Effector CD4-positive, alpha-beta T cell (primary cell): ENCODE measurements at regions not wholly inside any gene's neighbourhood (a gene's known extent, or its start where the extent isn't known, plus 50 kb on each side); places are given as distances from the start of the nearest gene placed in this dataset.

ENCODE experiments used
- DNase-seq: peaks from one replicate; pipeline ENCODE4 v3.0.0-alpha.2; 2020

DNA sequence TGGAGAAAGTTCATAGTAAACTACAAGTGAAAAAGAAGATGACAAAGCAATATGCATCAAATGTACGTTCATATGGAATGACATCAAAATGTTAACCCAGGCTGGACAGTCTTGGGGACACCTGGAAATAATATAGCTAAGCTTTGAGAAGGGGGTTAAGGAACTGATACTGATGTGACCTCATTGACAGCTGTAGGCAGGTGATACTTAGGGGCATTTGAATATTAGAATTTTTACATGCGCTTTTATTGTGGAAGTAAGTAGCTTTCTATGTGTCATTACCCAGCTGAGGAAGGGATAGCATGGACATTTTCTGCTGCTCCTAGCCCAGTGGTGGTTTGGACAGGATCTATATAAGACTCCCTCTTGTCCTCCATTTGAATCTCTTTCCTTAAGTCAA is 299.7 kb downstream of the CWC27 start:
- no peak for DNase-seq

DNA sequence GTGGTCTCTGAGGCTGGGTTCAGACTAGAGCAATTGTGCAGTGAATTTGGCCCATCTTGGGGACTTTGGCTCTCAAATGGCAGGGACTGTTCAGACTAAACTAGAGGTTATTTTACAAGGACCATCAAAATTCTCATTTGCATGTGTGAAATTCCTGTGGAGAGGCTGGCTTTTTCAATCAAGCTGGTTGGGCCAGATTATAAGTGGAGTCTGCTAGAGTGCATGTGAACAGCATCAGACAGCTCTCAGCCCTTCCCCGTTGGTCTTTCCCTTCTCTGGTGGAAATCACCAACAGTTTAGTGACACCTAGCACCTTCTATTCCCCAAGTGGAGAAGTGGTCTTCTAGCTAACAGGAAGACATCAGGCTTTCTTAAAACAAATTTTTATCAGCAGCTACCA is 301.3 kb downstream of the CWC27 start:
- DNase-seq = no peak

DNA sequence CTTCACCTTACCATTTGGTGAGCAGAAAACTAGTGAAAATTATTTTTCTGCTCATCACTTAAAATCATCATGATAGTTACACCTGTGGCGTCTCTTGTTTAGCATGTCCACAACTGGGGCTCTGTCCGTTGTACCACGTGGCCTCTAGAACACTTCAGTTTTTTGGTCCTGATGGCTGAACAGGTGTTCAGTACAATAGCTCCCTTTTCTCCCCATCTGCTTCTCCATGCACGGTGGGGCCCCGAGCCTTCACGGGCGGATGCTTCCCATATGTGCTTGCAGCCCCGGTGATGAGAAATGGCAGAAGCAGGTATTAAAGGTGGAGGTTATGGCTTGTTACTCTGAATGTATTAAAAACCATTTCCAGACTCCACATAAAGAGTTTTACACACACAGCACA is 304.1 kb downstream of the CWC27 start:
- DNase-seq = no peak

DNA sequence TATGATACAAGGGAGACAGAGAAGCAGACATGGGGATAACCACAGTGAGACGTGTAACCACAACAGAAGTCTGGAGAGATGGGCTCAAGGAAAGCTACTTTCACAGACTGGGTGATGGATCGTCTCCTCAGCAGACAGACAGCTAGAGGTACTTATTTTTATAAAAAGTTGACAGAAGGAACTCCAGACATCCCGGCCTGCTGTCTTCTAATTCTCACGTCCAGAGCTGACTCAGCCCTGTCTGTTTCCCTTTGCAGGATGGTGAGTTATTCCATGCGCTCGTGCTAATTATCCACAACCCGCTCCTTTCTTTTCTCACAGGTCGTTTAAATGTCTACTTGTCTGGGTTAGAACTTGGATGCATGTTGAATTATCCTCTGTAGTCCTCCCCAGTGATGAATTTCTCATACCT is 304.5 kb downstream of the CWC27 start:
- no peak for DNase-seq

DNA sequence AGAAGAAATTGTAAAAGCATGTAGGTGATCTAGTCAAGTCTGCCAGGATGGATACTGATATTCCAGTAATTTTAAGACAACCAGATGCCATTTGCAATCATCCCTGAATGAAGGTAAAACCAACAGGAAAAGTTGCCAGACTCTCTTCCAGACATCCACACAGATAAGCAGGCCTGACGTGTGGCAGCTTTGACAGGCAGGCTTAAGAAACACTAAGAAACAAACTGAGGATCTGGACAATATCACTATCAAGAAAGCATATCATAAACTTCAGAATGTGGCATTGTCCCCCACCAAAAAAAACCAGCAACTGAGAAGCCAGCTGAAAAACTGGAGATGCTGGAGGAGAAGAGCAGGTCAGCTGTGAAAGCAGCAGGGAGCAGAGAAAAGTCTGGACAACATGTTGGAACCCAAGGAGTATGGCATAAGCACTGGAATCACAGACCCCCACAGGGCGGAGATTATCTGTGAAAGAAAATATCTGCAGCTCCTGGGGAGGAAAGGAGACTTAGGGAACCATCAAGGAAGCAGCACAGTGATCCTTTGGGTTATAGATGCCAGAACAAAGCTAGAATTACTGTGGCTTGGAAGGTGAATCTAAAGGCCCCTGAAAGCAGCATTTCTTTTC is 307.0 kb downstream of the CWC27 start:
- DNase-seq = no peak

DNA sequence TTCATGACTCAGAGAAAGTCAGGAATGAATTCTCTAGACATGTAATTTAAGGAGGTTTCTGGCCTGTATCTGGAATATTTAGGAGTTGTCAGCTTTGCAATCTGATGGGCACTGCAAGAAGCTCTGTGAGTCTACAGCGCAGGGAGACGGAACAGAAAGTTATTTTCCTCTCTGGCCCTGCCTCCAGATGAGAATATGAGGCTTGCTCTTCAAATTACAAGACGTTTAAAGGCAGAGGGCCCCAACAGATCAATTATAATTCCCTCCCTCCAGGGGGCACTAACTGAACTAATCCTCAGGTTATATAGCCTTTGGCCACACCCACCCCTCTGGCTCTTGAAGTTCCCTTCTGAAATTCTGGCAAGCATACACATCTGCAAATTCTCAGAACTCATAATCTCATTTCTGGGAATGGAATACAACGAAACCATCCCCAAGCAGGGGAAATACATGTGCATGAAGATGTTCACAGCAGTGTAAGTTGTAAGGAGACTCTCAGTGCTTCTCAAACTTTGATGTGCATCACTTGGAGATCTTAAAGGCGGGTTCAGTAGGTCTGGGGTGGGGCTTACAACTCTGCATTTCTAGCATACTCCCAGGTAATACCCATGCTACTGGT is 307.6 kb downstream of the CWC27 start:
- DNase-seq = peak; percentile 17

DNA sequence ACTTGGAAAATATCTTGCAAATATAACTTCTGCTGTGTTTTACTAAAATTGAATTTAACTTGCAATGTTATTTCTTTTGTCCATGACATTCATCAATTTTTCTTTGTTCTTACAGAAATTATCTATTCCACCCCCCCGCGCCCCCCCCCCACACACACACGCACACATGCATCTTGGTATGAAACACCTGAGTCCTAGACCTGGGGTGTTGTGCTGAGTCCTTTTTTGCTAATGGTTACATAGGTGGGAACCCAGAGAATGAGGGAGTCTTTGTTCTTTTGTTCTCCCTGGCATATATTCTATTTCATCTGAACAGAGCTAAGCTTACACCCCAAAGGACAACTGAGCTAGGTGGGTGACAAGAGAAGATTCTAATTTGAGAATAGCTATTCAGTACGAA is 308.9 kb downstream of the CWC27 start:
- no peak for DNase-seq

DNA sequence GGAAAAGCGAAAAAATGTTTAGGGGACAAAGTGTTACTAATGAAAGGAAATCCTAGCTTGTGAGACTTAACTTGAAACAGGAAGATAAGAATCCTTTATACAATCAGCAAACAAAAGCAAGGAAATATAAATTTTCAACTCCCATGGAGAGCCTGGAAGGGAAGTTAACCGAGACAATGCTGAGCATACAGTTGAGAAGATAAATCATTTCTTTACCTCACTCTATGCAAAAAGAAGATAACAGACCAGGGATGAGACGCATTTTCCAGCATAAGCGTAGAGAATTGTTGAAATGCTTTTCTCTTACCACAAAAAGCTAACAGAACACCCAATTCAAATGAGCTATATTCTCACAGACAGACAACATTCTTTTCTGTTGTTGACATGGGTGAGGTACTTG is 309.6 kb downstream of the CWC27 start:
- DNase-seq = no peak

DNA sequence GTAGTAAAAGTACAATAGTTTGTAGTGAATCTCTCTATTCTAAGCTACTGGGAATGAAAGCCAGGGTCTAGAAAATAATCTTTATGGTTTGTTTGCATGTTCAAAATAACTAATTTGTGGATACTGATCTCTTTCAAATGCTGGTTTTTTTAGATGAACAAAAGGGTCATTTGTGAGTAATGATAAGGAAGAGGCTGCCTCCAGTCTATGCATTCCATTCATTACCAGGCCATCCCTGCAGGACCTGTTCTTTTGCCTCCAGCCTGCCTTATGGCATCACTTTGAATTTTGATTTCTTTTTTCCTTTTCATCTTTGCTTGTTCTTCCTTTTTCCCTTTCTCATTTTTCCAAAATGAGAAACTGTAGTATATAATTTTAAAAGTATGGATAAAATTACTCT is 312.3 kb downstream of the CWC27 start:
- DNase-seq = no peak

DNA sequence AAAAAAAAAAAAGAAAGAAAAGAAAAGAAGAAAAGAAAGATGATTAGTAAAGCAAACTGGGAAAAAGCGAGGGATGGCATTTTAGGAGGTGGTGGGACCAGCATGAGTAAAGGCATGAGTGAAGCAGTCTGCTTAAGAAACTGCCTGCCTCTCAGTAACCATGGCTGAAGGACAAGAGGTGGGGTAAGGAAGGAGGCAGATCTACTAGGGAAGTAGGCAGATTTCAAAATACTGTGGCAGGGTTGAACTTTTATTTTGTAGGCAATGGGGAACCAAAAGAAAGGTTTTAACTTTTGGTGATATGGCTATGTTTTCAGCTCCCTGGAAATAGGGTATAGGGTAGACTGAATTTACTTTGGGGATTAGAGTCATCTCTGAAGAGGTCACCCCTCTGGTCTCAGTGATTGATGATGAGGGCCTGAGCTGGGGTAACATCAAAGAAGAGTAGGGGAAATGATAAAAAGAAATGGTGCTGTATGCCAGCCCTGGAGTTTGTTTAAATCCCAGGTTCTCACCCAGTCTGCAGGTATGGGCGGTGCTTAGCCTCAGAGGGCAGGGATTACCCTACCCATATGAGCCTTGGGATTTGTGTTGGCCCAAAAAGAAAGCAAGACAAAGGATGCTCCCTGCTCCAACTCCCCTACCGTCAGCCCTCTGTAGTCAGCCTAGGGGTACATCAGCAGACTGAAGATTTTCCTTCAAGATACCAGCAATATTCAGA is 316.2 kb downstream of the CWC27 start:
- DNase-seq = no peak

DNA sequence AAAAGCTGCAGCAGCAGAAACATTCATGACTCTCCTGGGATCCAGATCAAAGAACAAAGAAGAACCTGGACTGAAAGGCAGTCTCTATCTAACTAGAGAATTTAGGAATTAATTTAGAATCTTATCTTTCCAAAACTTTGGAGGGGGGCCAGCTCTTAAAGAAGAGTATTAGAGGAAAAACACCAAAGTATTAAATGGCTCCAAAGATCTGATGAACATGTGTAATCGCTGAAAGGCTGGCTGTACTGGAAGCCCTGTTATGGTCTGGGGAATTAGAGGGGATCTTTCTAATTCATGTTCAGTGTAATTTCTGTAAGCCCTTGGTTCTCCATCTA is 316.8 kb downstream of the CWC27 start:
- no peak for DNase-seq

DNA sequence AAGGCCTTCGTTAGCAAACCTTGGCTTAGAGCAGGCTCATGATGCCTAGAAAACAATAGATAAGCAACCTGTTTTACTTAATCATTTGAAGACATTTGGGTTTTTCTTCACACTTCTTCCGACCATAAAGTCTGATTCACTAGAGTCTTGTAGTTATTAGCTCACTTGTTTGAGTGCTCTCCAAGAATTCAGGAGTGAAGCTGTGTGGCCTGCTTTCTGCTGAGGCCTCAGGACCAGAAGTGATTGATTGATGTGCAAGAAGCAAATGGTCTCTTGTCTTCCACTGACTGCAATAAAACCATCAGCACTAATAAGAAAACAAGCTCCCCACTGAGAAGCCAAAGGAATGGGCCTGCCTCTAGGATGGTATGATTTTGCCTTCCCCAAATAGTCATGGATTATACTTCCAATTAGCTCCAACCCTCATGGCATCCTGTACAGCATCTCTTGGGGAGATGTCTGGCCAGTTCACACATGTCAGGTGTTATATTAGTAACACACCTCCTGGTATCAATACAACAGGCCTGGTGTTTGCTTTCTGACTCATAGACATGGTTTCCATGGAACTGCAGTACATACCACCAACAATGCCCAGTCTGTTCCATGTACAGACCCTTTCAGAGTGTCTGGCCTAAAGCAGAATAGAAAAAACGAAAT is 317.6 kb downstream of the CWC27 start:
- no peak for DNase-seq

DNA sequence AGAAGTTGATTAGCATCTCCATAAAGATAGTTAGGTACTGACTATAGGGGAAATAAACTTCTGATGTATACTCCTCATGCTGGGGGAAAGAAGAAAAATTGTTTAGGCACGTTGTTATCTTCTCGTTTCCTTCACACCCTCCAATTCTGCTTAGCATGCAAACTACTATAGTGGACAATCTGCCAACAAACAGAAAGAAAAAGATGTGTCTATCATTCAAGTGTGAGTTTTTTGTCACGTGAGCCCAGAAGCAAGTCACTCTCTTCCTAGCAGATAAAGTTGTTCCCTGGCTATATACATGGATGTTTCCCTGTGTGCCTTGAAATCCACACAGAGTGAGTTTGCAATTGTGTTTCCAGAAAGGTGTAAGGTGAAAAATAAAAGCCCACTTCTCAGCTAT is 318.4 kb downstream of the CWC27 start:
- DNase-seq = no peak

DNA sequence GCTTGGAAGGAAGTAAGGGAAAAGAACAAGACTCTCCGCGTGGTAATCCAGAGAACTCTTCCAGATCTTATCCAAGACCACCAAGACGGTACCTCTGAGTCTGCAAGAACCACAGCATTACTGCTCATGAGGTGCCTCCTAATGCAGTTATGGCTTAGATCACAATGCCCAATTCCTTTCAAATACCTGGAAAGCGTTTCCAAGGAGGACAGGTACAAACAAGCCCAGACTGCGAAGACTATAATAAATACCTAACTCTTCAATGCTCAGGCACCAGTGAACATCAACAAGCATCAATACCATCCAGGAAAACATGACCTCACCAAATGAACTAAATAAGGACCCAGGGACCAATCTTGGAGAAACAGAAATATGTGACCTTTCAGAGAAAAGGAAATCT is 325.5 kb downstream of the CWC27 start:
- DNase-seq = no peak

DNA sequence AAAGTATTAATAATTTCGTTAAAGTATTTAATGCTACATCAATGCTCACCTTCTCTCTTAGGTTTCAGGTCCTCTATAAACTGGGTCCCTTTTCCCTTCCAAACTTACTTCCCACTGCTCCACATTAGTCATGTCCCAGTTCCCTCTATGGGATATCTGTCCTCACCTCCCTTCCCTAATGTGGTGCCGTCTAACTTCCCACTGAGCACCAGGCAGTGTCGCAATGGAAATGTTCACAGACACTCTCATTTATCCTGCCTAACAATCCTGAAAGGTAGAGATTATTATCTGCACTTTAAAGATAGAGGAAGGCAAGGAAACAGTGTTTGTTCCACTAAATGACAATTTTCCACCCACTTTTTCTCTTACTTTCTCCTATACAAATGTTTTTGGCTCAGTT is 329.7 kb downstream of the CWC27 start:
- no peak for DNase-seq
